ENCODE measurements at regions not wholly inside any gene's neighbourhood (a gene's known extent, or its start where the extent isn't known, plus 50 kb on each side); places are given as distances from the start of the nearest gene placed in this dataset.
"Not testable (repeated sequence)": the region's sequence is repeated elsewhere in the genome, so short reads cannot be mapped to it uniquely, and the experiment has no call there.

GRCh38 chr5:122515210-122515609 lies 203.2 kb downstream of the SNCAIP start:
- DNase-seq (ENCODE audit: insufficient read length, low spot score); FAIRE-seq: not testable (repeated sequence)

- FAIRE-seq (no peak), DNase-seq (ENCODE audit: insufficient read length, low spot score) (no peak)
Observed at GRCh38 chr5:122515709-122516431, 203.8 kb downstream of the SNCAIP start.

- no peak for DNase-seq (ENCODE audit: insufficient read length, low spot score)
- no peak for FAIRE-seq
Observed at GRCh38 chr5:122516432-122516743, 204.4 kb downstream of the SNCAIP start.

- FAIRE-seq = no peak
Observed at GRCh38 chr5:122517091-122517490, 205.1 kb downstream of the SNCAIP start.

GRCh38 chr5:122523776-122524175 lies 211.7 kb downstream of the SNCAIP start:
- no peak for DNase-seq (ENCODE audit: insufficient read length, low spot score)
- no peak for FAIRE-seq

More at GRCh38 chr5:122517091-122517490, 205.1 kb downstream of the SNCAIP start:
- DNase-seq (ENCODE audit: insufficient read length, low spot score) = no peak

GRCh38 chr5:122527547-122527946 lies 215.5 kb downstream of the SNCAIP start:
- DNase-seq (ENCODE audit: insufficient read length, low spot score) (no peak), FAIRE-seq (no peak)

GRCh38 chr5:122532035-122532434 lies 220.0 kb downstream of the SNCAIP start:
- no peak for DNase-seq (ENCODE audit: insufficient read length, low spot score)
- no peak for FAIRE-seq

GRCh38 chr5:122533825-122534224 lies 221.8 kb downstream of the SNCAIP start:
- FAIRE-seq = no peak
- no peak for DNase-seq (ENCODE audit: insufficient read length, low spot score)

- no peak for DNase-seq (ENCODE audit: insufficient read length, low spot score)
- FAIRE-seq = no peak
Observed at GRCh38 chr5:122534829-122535228, 222.8 kb downstream of the SNCAIP start.

GRCh38 chr5:122541388-122541787 lies 229.4 kb downstream of the SNCAIP start:
- no peak for DNase-seq (ENCODE audit: insufficient read length, low spot score)
- no peak for FAIRE-seq

- DNase-seq (ENCODE audit: insufficient read length, low spot score) (no peak), FAIRE-seq (no peak)
Observed at GRCh38 chr5:122545986-122546385, 228.9 kb upstream of the SNX2 start.

- FAIRE-seq (no peak), DNase-seq (ENCODE audit: insufficient read length, low spot score) (no peak)
Observed at GRCh38 chr5:122547219-122547618, 227.7 kb upstream of the SNX2 start.

- FAIRE-seq (no peak), DNase-seq (ENCODE audit: insufficient read length, low spot score) (no peak)
Observed at GRCh38 chr5:122547669-122548068, 227.2 kb upstream of the SNX2 start.

GRCh38 chr5:122559676-122560075 lies 215.2 kb upstream of the SNX2 start:
- FAIRE-seq = no peak

GRCh38 chr5:122561209-122561608 lies 213.7 kb upstream of the SNX2 start:
- no peak for FAIRE-seq
- DNase-seq (ENCODE audit: insufficient read length, low spot score) = no peak

More at GRCh38 chr5:122559676-122560075, 215.2 kb upstream of the SNX2 start:
- no peak for DNase-seq (ENCODE audit: insufficient read length, low spot score)

- FAIRE-seq (no peak), DNase-seq (ENCODE audit: insufficient read length, low spot score) (no peak)
Observed at GRCh38 chr5:122565331-122565730, 209.5 kb upstream of the SNX2 start.

- no peak for FAIRE-seq
- DNase-seq (ENCODE audit: insufficient read length, low spot score) = no peak
Observed at GRCh38 chr5:122576256-122577016, 198.4 kb upstream of the SNX2 start.

- no peak for FAIRE-seq
- no peak for DNase-seq (ENCODE audit: insufficient read length, low spot score)
Observed at GRCh38 chr5:122581629-122582028, 193.3 kb upstream of the SNX2 start.

- FAIRE-seq = no peak
- no peak for DNase-seq (ENCODE audit: insufficient read length, low spot score)
Observed at GRCh38 chr5:122584411-122585300, 190.2 kb upstream of the SNX2 start.

GRCh38 chr5:122585371-122585770 lies 189.5 kb upstream of the SNX2 start:
- no peak for FAIRE-seq
- DNase-seq (ENCODE audit: insufficient read length, low spot score) = no peak

GRCh38 chr5:122586351-122586750 lies 188.5 kb upstream of the SNX2 start:
- DNase-seq (ENCODE audit: insufficient read length, low spot score) (no peak), FAIRE-seq (no peak)
